DMS53 treated with DMSO at 0.1 percent for 48 hours (cell line): ENCODE measurements at regions not wholly inside any gene's neighbourhood (a gene's known extent, or its start where the extent isn't known, plus 50 kb on each side); places are given as distances from the start of the nearest gene placed in this dataset.
A peak's percentile ranks its signal among the peaks of the same experiment; 100 is the strongest.

Experiments
- DNase-seq: peaks from one replicate; lab custom pipeline; 2025; ENCODE audit not compliant: unreplicated experiment; lab: John Stamatoyannopoulos, UW

- DNase-seq: no peak
Observed at GRCh38 chr22:23414727-23415489, 165.2 kb downstream of the IGLL1 start.

- no peak for DNase-seq
Observed at GRCh38 chr22:23411739-23412138, 168.4 kb downstream of the IGLL1 start.

GRCh38 chr22:23410411-23410810 is 169.7 kb downstream of the IGLL1 start:
- no peak for DNase-seq

- no peak for DNase-seq
Observed at GRCh38 chr22:23409976-23410375, 170.1 kb downstream of the IGLL1 start.

- no peak for DNase-seq
Observed at GRCh38 chr22:23408321-23408720, 171.8 kb downstream of the IGLL1 start.

GRCh38 chr22:23405366-23405851 is 174.7 kb downstream of the IGLL1 start:
- DNase-seq: no peak

GRCh38 chr22:23404689-23405365 is 175.3 kb downstream of the IGLL1 start:
- no peak for DNase-seq

GRCh38 chr22:23403720-23404688 is 176.1 kb downstream of the IGLL1 start:
- no peak for DNase-seq

GRCh38 chr22:23403152-23403719 is 176.9 kb downstream of the IGLL1 start:
- no peak for DNase-seq

- peak; percentile 39 for DNase-seq
Observed at GRCh38 chr22:23402275-23403151, 177.6 kb downstream of the IGLL1 start.

- no peak for DNase-seq
Observed at GRCh38 chr22:23401910-23402274, 178.2 kb downstream of the IGLL1 start.

- no peak for DNase-seq
Observed at GRCh38 chr22:23401111-23401909, 178.8 kb downstream of the IGLL1 start.

GRCh38 chr22:23400286-23400981 is 179.7 kb downstream of the IGLL1 start:
- DNase-seq: no peak

- no peak for DNase-seq
Observed at GRCh38 chr22:23399367-23400285, 180.5 kb downstream of the IGLL1 start.

GRCh38 chr22:23398701-23399366 is 181.3 kb downstream of the IGLL1 start:
- no peak for DNase-seq

GRCh38 chr22:23397613-23398567 is 182.2 kb downstream of the IGLL1 start:
- DNase-seq: no peak
